Trophoblast cell (in vitro differentiated cells and primary cell): ENCODE measurements at regions not wholly inside any gene's neighbourhood (a gene's known extent, or its start where the extent isn't known, plus 50 kb on each side); places are given as distances from the start of the nearest gene placed in this dataset.

Experiments
- DNase-seq, 2 donors: peaks; one replicate each; pipeline ENCODE4 v3.0.0-alpha.2; 2016
- H2AFZ ChIP-seq: 2 replicates; pipeline ENCODE4 v1.6.1; 2013; ENCODE audit warnings: low read length, moderate library complexity, mild to moderate bottlenecking; ENCODE audit not compliant: insufficient read depth, poor library complexity
- H2AK5ac ChIP-seq: 2 replicates; pipeline ENCODE4 v1.6.1; 2013; ENCODE audit warnings: mild to moderate bottlenecking, low read length
- H2BK120ac ChIP-seq: 2 replicates; pipeline ENCODE4 v1.6.1; 2013; ENCODE audit warnings: low read length, mild to moderate bottlenecking, moderate library complexity; ENCODE audit not compliant: insufficient read depth, poor library complexity
- H2BK12ac ChIP-seq: 2 replicates; pipeline ENCODE4 v1.6.1; 2013; ENCODE audit warnings: mild to moderate bottlenecking, low read length, moderate library complexity
- H2BK5ac ChIP-seq: 2 replicates; pipeline ENCODE4 v1.6.1; 2013; ENCODE audit warnings: low read length, low read depth, moderate library complexity, mild to moderate bottlenecking; ENCODE audit not compliant: poor library complexity
- H3K14ac ChIP-seq: 2 replicates; pipeline ENCODE4 v1.6.1; 2013; ENCODE audit warnings: mild to moderate bottlenecking, low read length
- H3K18ac ChIP-seq: 2 replicates; pipeline ENCODE4 v1.6.1; 2013; ENCODE audit warnings: mild to moderate bottlenecking, low read length
- H3K23ac ChIP-seq: 2 replicates; pipeline ENCODE4 v1.6.1; 2013; ENCODE audit warnings: low read length
- H3K27ac ChIP-seq: 2 replicates; pipeline ENCODE4 v1.5.1; 2013; ENCODE audit warnings: low read depth, mild to moderate bottlenecking, inconsistent platforms, low read length, moderate library complexity
- H3K27me3 ChIP-seq: 2 replicates; pipeline ENCODE4 v1.6.1; 2013; ENCODE audit warnings: inconsistent platforms, mild to moderate bottlenecking, low read length, moderate library complexity; ENCODE audit not compliant: insufficient read depth
- H3K36me3 ChIP-seq, 2 experiments: 1 replicate in 1 of 2; 2 replicates in 1 of 2; pipeline ENCODE4 v1.6.1; 2013; ENCODE audit warnings: low read length in 2 of 2, mild to moderate bottlenecking in 2 of 2, moderate library complexity in 1 of 2; ENCODE audit not compliant: insufficient read depth in 2 of 2, control insufficient read depth in 1 of 2
- H3K4ac ChIP-seq: 2 replicates; pipeline ENCODE4 v1.6.1; 2013; ENCODE audit warnings: low read depth, mild to moderate bottlenecking, low read length, moderate library complexity
- H3K4me1 ChIP-seq, 2 experiments: 1 replicate in 1 of 2; 2 replicates in 1 of 2; pipeline ENCODE4 v1.6.1; 2013; ENCODE audit warnings: low read length in 2 of 2, mild to moderate bottlenecking in 2 of 2, moderate library complexity in 1 of 2; ENCODE audit not compliant: insufficient read depth in 2 of 2, control insufficient read depth in 1 of 2
- H3K4me2 ChIP-seq: 2 replicates; pipeline ENCODE4 v1.6.1; 2013; ENCODE audit warnings: inconsistent platforms, mild to moderate bottlenecking, low read length, moderate library complexity
- H3K4me3 ChIP-seq: 2 replicates; pipeline ENCODE4 v1.5.1; 2013; ENCODE audit warnings: mild to moderate bottlenecking, low read depth, low read length, inconsistent platforms
- H3K79me1 ChIP-seq: one replicate; pipeline ENCODE4 v1.6.1; 2013; ENCODE audit warnings: low read length
- H3K79me2 ChIP-seq: 2 replicates; pipeline ENCODE4 v1.6.1; 2013; ENCODE audit warnings: low read length, mild to moderate bottlenecking; ENCODE audit not compliant: control insufficient read depth, insufficient read depth, poor library complexity
- H3K9ac ChIP-seq: 2 replicates; pipeline ENCODE4 v1.6.1; 2013; ENCODE audit warnings: mild to moderate bottlenecking, low read length
- H3K9me3 ChIP-seq: 2 replicates; pipeline ENCODE4 v1.6.1; 2013; ENCODE audit warnings: low read depth, mild to moderate bottlenecking, control low read depth, inconsistent platforms, low read length; ENCODE audit not compliant: insufficient read depth
- H4K12ac ChIP-seq: 2 replicates; pipeline ENCODE4 v1.6.1; 2013; ENCODE audit warnings: low read depth, mild to moderate bottlenecking, low read length, moderate library complexity
- H4K8ac ChIP-seq: 2 replicates; pipeline ENCODE4 v1.6.1; 2013; ENCODE audit warnings: low read depth, mild to moderate bottlenecking, low read length, moderate library complexity
- H4K91ac ChIP-seq: one replicate; pipeline ENCODE4 v1.6.1; 2013; ENCODE audit warnings: low read depth, mild to moderate bottlenecking, low read length, moderate library complexity
- WGBS: extraction: QIAGEN DNeasy Blood & Tissue Kit; methylation state at CpG from one replicate; pipeline ENCODE4 v1.1.7; 2013; ENCODE audit warnings: missing lambda C conversion rate; ENCODE audit not compliant: insufficient read length, insufficient coverage; ENCODE audit errors: extremely low coverage; 5-methylcytosine and 5-hydroxymethylcytosine counted together

- no peak overlapping the region for H3K4me3 ChIP-seq
- H3K23ac ChIP-seq, result no peak overlapping the region
- H3K9ac ChIP-seq, result no peak overlapping the region
- H4K91ac ChIP-seq, result no peak overlapping the region
- H3K4me1 ChIP-seq, result no peaks in the 10 kb centered on the region
- H2BK5ac ChIP-seq, result no peak overlapping the region
- no peaks in the 10 kb centered on the region for H3K36me3 ChIP-seq
- no peak overlapping the region for H3K18ac ChIP-seq
- no peak overlapping the region for H3K4me2 ChIP-seq
- no peak overlapping the region for H2BK120ac ChIP-seq
- no peaks in the 10 kb centered on the region for H3K79me2 ChIP-seq
- H4K12ac ChIP-seq, result no peak overlapping the region
- no CpG with 5 or more reads among the region's 2 CpGs for WGBS
- H3K14ac ChIP-seq, result no peak overlapping the region
- H2BK12ac ChIP-seq, result no peak overlapping the region
- no peak overlapping the region for H3K4ac ChIP-seq
- DNase-seq, result no peak
- no peak overlapping the region for H3K27ac ChIP-seq
- H4K8ac ChIP-seq, result no peak overlapping the region
- H3K27me3 ChIP-seq, result no peaks in the 10 kb centered on the region
- no peak overlapping the region for H2AK5ac ChIP-seq
- no peaks in the 10 kb centered on the region for H3K79me1 ChIP-seq
- H2AFZ ChIP-seq, result no peak overlapping the region
- H3K9me3 ChIP-seq, result no peaks in the 10 kb centered on the region
Observed at GRCh38 chr7:81882086-81882485, 112.2 kb upstream of the HGF start.

- Histone ChIP-seq H3K4me1 (no peaks in the 10 kb centered on the region), H3K79me2 (no peaks in the 10 kb centered on the region), H3K4ac (no peak overlapping the region), H3K36me3 (no peaks in the 10 kb centered on the region), H3K27ac (no peak overlapping the region), H3K9me3 (no peaks in the 10 kb centered on the region), H2BK5ac (no peak overlapping the region), H3K18ac (no peak overlapping the region), H3K23ac (no peak overlapping the region), H3K79me1 (no peaks in the 10 kb centered on the region), H4K12ac (no peak overlapping the region), H4K91ac (no peak overlapping the region), H3K14ac (no peak overlapping the region), H2AFZ (no peak overlapping the region), H2BK120ac (no peak overlapping the region), H3K4me3 (no peak overlapping the region), H2BK12ac (no peak overlapping the region), H3K9ac (no peak overlapping the region), H2AK5ac (no peak overlapping the region), H4K8ac (no peak overlapping the region), H3K4me2 (no peak overlapping the region), H3K27me3 (no peaks in the 10 kb centered on the region)
- no CpG with 5 or more reads among the region's 3 CpGs for WGBS
- no peak for DNase-seq
Observed at GRCh38 chr7:81877890-81878289, 108.0 kb upstream of the HGF start.

GRCh38 chr7:81873559-81873958 is 103.7 kb upstream of the HGF start:
- Histone ChIP-seq H3K4me1 (no peaks in the 10 kb centered on the region), H3K4me3 (no peak overlapping the region), H3K79me2 (no peaks in the 10 kb centered on the region), H4K8ac (no peak overlapping the region), H2BK5ac (no peak overlapping the region), H3K79me1 (no peaks in the 10 kb centered on the region), H3K27me3 (no peaks in the 10 kb centered on the region), H2BK12ac (no peak overlapping the region), H2AFZ (no peak overlapping the region), H3K23ac (no peak overlapping the region), H2BK120ac (no peak overlapping the region), H3K36me3 (no peaks in the 10 kb centered on the region), H4K91ac (no peak overlapping the region), H2AK5ac (no peak overlapping the region), H3K27ac (no peak overlapping the region), H3K4me2 (no peak overlapping the region), H3K4ac (no peak overlapping the region), H3K9me3 (no peaks in the 10 kb centered on the region), H4K12ac (no peak overlapping the region), H3K14ac (no peak overlapping the region), H3K18ac (no peak overlapping the region), H3K9ac (no peak overlapping the region)
- no peak for DNase-seq
- no CpG with 5 or more reads among the region's 3 CpGs for WGBS

- H2BK120ac ChIP-seq, result no peak overlapping the region
- H3K4me1 ChIP-seq, result no peaks in the 10 kb centered on the region
- H3K36me3 ChIP-seq, result no peaks in the 10 kb centered on the region
- H3K4me3 ChIP-seq, result no peak overlapping the region
- H3K14ac ChIP-seq, result no peak overlapping the region
- H2BK12ac ChIP-seq, result no peak overlapping the region
- no peak overlapping the region for H4K12ac ChIP-seq
- H3K27ac ChIP-seq, result no peak overlapping the region
- no CpG with 5 or more reads among the region's 6 CpGs for WGBS
- H3K79me2 ChIP-seq, result no peaks in the 10 kb centered on the region
- no peak overlapping the region for H3K18ac ChIP-seq
- no peak for DNase-seq
- H2BK5ac ChIP-seq, result no peak overlapping the region
- no peak overlapping the region for H3K4ac ChIP-seq
- H3K79me1 ChIP-seq, result no peaks in the 10 kb centered on the region
- H3K23ac ChIP-seq, result no peak overlapping the region
- H3K9me3 ChIP-seq, result no peaks in the 10 kb centered on the region
- H2AK5ac ChIP-seq, result no peak overlapping the region
- no peak overlapping the region for H3K4me2 ChIP-seq
- no peak overlapping the region for H4K8ac ChIP-seq
- H2AFZ ChIP-seq, result no peak overlapping the region
- H3K9ac ChIP-seq, result no peak overlapping the region
- H4K91ac ChIP-seq, result no peak overlapping the region
- no peaks in the 10 kb centered on the region for H3K27me3 ChIP-seq
Observed at GRCh38 chr7:81871606-81872265, 101.9 kb upstream of the HGF start.
